AG09319 (cell line): ENCODE measurements at regions not wholly inside any gene's neighbourhood (a gene's known extent, or its start where the extent isn't known, plus 50 kb on each side); places are given as distances from the start of the nearest gene placed in this dataset.

Experiments used
- DNase-seq: peaks from one replicate; pipeline ENCODE4 v3.0.0-alpha.2; 2010; ENCODE audit warnings: low read depth; ENCODE audit errors: extremely low read depth
- CTCF ChIP-seq: IDR thresholded peaks from 2 replicates; pipeline ENCODE4 v1.5.1; 2011; ENCODE audit warnings: low read depth, mild to moderate bottlenecking, inconsistent platforms, low read length, moderate library complexity

DNA sequence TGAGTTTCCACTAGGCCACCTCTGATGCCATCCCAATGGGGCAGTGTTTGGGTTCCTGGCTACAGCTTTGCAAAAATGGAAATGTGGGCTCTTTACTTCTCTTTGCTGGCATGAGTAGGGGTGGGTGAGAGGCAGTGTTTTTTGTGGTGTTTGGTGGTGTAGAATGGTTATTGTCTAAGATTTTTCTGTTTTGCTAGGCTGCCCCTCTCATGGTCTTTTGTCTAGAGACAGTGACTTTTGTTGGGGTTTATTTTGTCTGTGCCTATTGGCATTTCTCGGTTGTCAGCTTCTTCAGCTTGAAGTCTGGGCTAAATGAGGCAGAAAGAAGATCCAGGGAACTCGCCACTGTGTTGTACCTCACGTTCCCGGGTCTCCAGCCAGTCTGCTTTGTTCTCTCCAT lies 112.1 kb downstream of the CENPF start:
- TF ChIP-seq CTCF: no peak
- DNase-seq: no peak

DNA sequence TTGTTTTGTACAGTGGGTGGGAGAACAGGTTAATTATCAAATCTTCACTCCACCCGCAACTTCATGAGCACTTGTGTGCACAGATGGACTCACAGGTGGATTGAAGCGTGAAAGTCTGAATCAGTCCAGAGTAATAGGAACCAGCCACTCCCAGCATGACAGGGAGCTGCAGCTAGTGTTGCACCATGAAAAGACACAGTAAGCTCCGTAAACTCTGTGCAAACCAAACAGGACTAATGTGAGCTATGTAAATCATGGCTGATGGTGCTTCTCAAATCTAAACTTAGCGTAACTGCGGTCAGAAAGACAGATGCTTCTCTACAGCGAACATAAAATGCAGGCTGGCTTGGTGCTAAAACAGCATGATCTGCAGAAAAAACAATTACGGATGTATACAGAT lies 114.4 kb downstream of the CENPF start:
- TF ChIP-seq CTCF: no peak
- no peak for DNase-seq

DNA sequence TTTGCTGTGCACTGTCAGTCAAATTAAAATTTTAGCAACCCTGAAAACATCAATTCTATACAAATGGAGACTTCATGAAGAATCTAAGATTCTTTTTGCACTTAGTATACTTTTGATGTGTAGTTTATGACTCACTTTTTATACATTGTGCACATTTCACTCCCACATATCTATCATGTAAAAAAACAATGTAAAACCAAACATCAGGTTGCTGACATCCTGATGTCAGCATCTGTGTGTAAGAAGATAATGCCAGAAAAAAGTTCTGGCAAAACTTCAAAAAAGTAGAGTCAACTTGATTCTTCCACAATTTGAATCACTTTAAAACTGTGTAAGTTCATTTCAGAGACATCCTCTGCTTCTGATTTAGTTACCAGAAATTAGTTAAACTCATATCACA lies 115.7 kb downstream of the CENPF start:
- no peak for DNase-seq

DNA sequence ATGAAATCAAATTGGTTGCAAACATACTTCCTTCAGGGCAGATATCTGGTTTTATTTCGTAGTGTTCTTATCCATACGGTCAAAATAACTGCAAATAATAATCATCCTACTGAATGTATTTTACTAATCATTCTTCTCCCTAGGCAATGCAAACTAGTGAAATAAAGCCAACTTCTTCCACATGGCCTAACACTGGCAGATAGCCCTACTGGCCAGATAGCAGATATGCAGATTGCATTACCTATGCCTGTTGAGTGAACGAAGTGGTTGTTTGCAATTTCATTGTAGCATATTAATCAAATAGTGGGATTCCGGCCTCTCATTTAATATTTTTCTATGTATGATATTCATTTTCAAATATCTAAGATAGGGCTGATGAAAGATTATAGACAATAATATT lies 116.2 kb downstream of the CENPF start:
- TF ChIP-seq CTCF: no peak; the same call in 1 of the 2 replicates
- DNase-seq: no peak

More for the DNA sequence above, 115.7 kb downstream of the CENPF start:
- TF ChIP-seq CTCF: no peak

- no peak for TF ChIP-seq CTCF
- DNase-seq: no peak
Measured at GRCh38 chr1:214720561-214720960, 117.6 kb downstream of the CENPF start.

- no peak for TF ChIP-seq CTCF
- no peak for DNase-seq
Measured at GRCh38 chr1:214727274-214727673, 124.3 kb downstream of the CENPF start.

DNA sequence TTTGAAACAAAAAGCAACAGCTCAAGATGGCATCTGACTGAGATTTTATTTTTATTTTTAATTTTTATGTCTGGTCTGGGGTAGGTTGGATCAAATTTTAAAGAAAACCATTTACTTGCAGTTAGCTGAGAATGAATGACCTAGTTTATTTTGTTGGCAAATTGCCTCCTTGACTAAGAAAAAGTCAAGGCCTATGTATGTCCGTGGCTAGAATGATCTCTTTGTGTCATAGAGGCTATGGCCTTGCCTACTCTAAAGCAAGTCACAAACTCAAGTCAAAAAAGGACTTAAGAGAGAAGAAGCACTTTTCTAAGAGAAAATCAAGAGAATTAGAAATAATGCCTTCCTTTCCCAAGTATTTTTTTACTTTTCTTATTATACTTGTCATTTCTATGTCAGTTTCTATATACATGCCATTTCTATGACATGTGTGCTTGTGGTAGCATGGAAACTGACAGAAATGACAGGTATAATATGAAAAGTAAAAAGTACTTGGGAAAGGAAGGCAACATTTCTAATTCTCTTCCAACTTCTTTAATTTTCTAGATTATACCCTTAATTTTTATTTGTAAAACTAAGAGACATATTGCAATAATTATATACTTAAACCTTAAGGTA lies 136.7 kb downstream of the CENPF start:
- TF ChIP-seq CTCF: no peak
- DNase-seq: no peak
